NK-92 treated with Interleukin-12 subunit alpha and Interleukin-12 subunit beta, amount 100 ng/mL, for 24 hours (cell line): ENCODE measurements at regions not wholly inside any gene's neighbourhood (a gene's known extent, or its start where the extent isn't known, plus 50 kb on each side); places are given as distances from the start of the nearest gene placed in this dataset.
"Not testable (repeated sequence)": the region's sequence is repeated elsewhere in the genome, so short reads cannot be mapped to it uniquely, and the experiment has no call there.

Source experiments
- DNase-seq: peaks from one replicate; lab custom pipeline; 2025; lab: John Stamatoyannopoulos, UW

GRCh38 chr12:125311050-125311449 is 245.8 kb downstream of the AACS start:
- no peak for DNase-seq

DNA sequence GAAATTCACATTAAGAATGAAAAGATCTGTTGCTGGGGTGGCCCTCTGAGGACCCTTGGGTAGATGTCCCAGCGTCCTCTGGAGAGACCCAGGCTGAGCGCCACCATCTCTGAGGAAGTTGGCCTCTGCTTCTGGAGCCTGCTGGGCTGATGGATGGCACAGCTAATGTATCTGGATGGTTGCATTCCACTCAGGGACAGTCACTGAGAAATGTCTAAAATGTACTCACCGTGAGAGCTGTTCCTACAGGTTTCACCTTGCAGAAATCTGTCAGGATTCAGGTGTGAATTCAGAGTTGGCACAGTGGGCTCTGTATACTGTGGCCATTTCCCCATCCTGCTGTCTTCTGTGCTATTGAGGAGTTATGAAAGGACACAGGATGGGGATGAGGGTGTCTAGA is 247.2 kb downstream of the AACS start:
- DNase-seq: no peak

DNA sequence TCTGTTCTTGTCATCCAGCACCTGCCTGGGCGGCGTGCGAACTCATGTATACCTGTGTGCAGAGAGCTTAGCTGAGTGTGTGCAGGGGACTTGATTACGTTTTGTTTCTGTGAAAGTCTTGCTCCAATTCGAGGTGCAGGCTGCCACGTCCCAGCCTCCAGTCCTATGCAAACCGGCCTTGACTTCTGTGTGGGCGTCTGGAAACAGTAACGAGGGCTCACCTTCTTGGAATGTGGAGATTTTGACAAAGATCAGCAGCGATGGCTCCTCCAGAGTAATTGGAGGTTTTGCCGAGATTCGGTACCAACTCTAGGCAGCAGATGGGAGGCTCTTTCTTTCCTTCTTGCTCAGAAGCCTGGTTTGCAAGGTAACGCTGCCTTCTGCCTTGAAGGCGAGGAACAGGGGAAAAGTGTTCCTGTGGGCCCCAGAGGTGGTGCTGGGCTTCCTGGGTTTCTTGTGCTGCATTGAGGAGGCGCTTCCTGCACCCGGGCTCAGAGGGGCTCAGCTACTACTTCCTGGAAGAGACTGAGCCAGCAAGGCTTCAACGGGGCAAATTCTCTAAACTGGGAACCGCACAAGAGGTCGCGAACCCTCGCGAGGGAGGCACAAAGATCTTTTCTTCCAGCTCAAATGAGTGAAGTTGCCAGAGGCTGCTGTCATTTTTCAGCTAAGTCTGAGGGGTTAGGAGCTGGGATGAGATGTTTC is 249.0 kb downstream of the AACS start:
- no peak for DNase-seq

- no peak for DNase-seq
Observed at GRCh38 chr12:125315771-125316170, 250.5 kb downstream of the AACS start.

DNA sequence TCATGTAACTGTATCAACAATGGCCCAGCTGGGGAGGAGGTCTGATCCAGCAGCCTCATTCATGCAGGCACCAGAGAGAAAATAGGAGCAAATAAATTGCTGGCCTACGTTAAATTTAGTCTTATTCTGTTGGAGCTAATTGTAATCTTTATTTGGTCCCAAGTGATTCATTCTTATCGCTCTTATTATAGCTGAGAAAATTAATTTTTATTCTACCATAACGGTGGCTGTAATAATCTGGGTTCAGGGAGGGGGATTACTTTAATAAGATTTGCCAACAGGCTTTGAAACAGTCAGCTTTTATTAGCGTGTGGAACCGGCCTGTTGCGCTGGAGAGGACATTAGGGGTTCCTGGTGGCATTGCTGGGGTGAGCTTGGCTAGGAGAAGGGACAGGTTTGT is 254.9 kb downstream of the AACS start:
- no peak for DNase-seq

DNA sequence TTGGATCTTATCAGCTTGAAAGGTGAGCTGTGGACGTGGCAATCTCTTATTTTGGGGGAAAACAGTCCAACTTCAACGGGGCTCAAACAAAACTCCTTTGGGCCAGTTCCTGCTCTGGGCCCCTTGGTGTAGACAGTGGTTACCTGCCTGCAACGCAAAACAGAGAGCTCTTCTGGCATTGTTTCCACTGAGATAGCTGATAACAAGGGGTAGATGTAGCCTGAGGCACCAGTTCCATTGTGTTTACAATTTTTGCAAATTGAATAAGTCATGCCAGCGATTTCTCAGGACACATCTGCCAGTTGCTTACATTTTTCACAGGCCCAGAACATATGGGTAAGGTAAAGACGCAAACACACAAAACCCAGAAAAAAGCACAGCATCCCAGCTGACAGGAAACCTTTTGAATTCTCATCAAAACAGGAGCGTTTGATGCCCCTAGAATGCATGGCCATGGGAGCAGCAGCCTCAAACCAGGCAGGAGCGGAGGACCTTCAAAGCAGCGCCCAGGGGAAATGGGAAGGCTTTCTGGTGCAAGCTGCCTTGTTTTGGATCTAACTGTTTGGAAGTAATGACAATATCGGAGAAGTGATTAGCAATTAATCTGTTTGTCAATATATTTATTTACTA is 259.7 kb downstream of the AACS start:
- no peak for DNase-seq

DNA sequence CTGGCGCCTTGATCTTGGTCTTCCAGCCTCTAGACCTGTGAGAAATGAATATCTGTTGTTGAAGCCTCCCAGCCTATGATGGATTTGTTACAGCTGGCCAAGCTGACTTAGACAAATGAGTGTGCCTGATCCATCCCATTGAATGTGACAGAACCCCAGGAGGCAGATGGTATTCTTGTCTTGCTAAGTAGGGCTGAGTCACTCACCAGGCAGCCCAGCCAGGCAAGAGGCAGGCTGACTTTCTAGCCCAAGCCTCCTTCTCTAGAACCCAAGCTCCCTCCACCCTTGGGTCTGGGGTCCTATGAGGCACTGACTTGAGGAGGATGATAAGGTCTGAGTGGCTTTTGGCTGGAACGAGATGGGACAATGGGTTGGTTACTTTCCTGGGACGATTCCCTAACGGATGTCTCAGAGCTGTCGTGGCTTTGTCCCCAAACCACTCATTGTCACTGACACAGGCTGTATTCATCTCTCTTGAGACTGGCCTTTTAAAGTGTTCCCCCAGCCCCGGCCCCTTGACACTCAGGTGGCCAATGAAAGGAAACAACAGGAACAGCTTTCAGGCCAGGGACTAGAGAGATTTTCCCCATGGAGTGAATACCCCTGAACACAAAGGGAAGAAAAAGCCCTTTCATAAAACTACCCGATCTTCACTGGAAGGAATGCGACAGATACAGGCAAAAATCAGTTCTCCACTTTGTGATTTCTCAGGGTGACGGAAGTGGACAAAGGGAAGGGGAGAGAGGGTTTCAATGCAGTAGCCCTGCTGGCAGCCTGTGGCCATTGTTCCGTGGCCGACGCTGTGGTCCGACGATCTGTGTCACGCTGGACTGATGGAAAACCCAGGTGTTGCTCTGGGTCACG is 264.2 kb downstream of the AACS start:
- no peak for DNase-seq

- DNase-seq: peak; percentile 2
Observed at GRCh38 chr12:125330645-125331341, 265.6 kb downstream of the AACS start.

- no peak for DNase-seq
Observed at GRCh38 chr12:125331342-125332052, 266.3 kb downstream of the AACS start.

- no peak for DNase-seq
Observed at GRCh38 chr12:125332900-125333299, 267.7 kb downstream of the AACS start.

DNA sequence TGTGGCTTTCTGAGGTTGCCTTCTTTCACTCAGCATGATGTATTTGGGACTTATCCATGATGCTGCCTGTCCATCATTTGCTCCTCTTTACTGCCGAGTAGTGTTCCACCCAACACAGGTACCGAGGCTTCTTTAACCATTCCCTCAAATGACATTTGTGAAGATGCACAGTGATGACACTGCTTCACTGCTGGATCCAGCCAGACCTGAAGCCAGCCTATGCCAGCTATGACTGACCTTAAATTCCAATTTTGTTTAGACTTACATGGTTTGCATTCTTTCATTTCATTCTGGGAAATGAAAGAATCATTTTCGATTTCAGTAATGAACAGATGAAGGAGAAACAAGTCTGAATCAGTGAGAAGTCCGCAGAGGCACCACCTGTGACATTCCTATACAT is 271.0 kb downstream of the AACS start:
- DNase-seq: no peak

- DNase-seq: no peak
Observed at GRCh38 chr12:125340791-125341190, 275.6 kb downstream of the AACS start.

- DNase-seq: no peak
Observed at GRCh38 chr12:125341422-125341821, 276.2 kb downstream of the AACS start.

GRCh38 chr12:125343649-125344048 is 278.4 kb downstream of the AACS start:
- DNase-seq: no peak

- DNase-seq: no peak
Observed at GRCh38 chr12:125346362-125346761, 281.1 kb downstream of the AACS start.

DNA sequence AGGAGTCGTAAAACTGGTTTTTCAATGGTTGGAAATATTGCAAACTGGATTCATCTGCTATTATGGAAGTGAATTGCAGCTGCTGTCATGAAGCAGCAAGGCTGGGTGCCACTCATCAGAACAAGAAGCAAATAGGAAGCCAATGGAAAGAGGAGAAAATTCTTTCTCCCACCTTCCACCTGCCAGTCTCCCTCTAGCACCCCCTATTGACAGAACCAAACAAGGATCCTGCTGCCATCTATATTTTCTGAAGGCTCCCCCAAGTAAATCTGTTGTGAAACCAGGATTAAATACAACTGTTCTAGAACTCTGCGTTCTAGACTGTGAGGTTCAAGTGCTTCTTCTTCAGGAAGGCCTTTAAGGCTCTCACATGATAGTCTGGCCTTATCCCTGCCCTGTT is 286.6 kb downstream of the AACS start:
- DNase-seq: no peak

GRCh38 chr12:125353002-125353401 is 287.8 kb downstream of the AACS start:
- DNase-seq: not testable (repeated sequence)

GRCh38 chr12:125353871-125354270 is 288.6 kb downstream of the AACS start:
- no peak for DNase-seq

- DNase-seq: no peak
Observed at GRCh38 chr12:125355614-125356013, 290.4 kb downstream of the AACS start.

GRCh38 chr12:125356111-125356510 is 290.9 kb downstream of the AACS start:
- no peak for DNase-seq

DNA sequence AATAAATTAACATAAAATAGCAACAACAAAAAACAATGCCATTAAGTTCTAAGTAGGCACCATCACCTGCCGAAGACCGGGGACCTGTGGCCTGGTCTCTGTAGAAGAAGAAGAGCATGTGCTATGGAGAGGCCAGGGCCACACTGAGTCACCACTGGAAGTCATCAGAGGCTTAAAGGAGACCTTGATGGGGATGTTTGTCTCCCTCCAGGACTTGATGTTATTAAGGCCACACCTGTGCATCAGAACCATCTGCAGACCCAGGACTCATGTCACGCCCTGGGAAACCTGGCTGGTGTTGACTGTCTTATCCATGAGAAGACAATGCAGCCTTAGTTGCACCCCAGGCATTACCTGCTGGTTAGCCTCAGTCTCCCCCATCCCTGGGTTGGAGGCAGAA is 292.3 kb downstream of the AACS start:
- DNase-seq: no peak

DNA sequence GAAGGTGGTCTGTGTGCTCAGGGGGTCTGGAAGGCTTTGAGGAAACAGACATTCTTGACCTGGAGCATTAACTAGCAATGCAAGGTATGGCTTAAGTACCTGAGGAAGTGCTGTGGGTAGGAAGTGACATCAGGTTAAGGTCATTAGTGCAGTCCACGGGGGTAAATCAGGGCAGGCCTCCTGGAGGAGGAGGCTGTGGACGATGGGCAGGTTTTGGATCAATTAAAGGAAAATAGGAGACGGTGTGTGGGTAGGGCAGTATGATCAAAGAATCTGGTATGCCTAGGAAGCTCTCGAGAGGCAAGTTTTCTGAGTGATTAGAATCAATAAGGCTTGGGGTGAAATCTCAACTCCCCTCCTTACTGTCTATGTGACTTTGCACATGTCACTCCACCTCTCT is 295.3 kb downstream of the AACS start:
- no peak for DNase-seq
